ENCODE measurements at regions not wholly inside any gene's neighbourhood (a gene's known extent, or its start where the extent isn't known, plus 50 kb on each side); places are given as distances from the start of the nearest gene placed in this dataset.
A peak's percentile ranks its signal among the peaks of the same experiment; 100 is the strongest.
"Not testable (repeated sequence)": the region's sequence is repeated elsewhere in the genome, so short reads cannot be mapped to it uniquely, and the experiment has no call there.

DNA sequence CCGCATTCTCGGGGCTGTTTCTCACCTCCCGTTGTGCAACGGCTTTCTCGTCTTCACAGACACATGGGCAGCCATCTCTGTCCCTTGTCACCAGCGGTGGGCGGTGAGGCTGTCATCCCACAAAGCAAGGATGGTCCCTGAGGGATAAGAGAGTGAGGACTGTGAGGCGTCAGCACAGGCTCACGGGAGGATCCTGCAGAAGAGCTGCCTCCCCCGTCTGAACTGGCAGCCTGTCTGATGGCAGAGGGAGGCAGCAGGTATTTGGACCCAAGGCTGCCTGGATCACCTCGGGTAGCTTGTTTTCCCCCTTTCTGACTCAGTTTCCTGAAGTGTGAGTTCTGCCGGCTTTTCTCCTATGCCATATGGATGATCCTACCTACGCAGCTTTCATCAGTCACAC is 208.8 kb downstream of the LAT start:
- H3K4me3 ChIP-seq (ENCODE audit: insufficient read depth, low read depth, low read length); H3K56ac ChIP-seq (ENCODE audit: extremely low read depth, insufficient read depth, low read length); H3K4me2 ChIP-seq (ENCODE audit: low read depth, low read length); DNase-seq; dilution Hi-C loops (cut with HindIII; ENCODE audit: low sequenced_read_pairs, unreplicated experiment); H3K9me3 ChIP-seq (ENCODE audit: control insufficient read depth, insufficient read depth, low read length); CTCF ChIA-PET; H2AK9ac ChIP-seq (replicated peaks; ENCODE audit: low read depth, low read length, poor library complexity); H4K20me1 ChIP-seq (ENCODE audit: insufficient read depth, low read length); ATAC-seq (ENCODE audit: low read depth); H2AFZ ChIP-seq (replicated peaks; ENCODE audit: low read length, poor library complexity); H3K27me3 ChIP-seq (ENCODE audit: control insufficient read depth, insufficient read depth, low read length); BruUV-seq (replicated peaks); H3K36me3 ChIP-seq (ENCODE audit: control insufficient read depth, insufficient read depth, low read length); in situ Hi-C loops (cut with MboI; ENCODE audit: low sequenced_read_pairs); H3K9ac ChIP-seq (ENCODE audit: low read depth, low read length); POLR2A ChIA-PET (ENCODE audit: unreplicated experiment); H3K23ac ChIP-seq (ENCODE audit: low read depth, low read length); intact Hi-C loops (cut with micrococcal nuclease): not testable (repeated sequence)
- Histone ChIP-seq H2BK5ac (ENCODE audit: low read depth, low read length, poor library complexity, severe bottlenecking) (peak overlapping the region; percentile 78), H2BK20ac (ENCODE audit: low read depth, low read length) (peak overlapping the region; percentile 88), H3K4me1 (ENCODE audit: control insufficient read depth, insufficient read depth, low read length) (peaks cover 14% of the 10 kb centered on the region), H4K8ac (ENCODE audit: low read depth in 2 of 2, low read length in 2 of 2) (peak overlapping the region; percentile 56 to 81; a peak in 2 of 4 replicates), H2BK120ac (ENCODE audit: low read depth, low read length) (peak overlapping the region; percentile 89), H3K18ac (ENCODE audit: low read depth, low read length) (peak overlapping the region; percentile 97), H3K27ac (ENCODE audit: insufficient read depth, low read length) (peak overlapping the region; percentile 99), H2AK5ac (ENCODE audit: low read depth, low read length) (peak overlapping the region; percentile 96), H3K9me1 (ENCODE audit: insufficient read depth, low read length) (peaks cover 22% of the 10 kb centered on the region), H2BK15ac (ENCODE audit: low read depth, low read length) (peak overlapping the region; percentile 79; the same call in 1 of the 3 replicates), H4K91ac (ENCODE audit: insufficient read depth, low read depth, low read length) (peak overlapping the region; percentile 95), H3K4ac (ENCODE audit: low read depth, low read length) (peak overlapping the region; percentile 95), H3K79me1 (ENCODE audit: low read depth in 1 of 2, low read length in 2 of 2) (peaks cover 3 to 16% of the 10 kb centered on the region in 2 experiments; a peak in 3 of 4 replicates), H3K14ac (replicated peaks; ENCODE audit: low read depth, low read length) (peak overlapping the region; percentile 83), H4K5ac (ENCODE audit: low read depth, low read length) (peak overlapping the region; percentile 99)
- WGBS, 2 experiments (ENCODE audit: extremely low coverage in 2 of 2, insufficient read length in 1 of 2) = 86% methylated on average over 4 of the region's 13 CpGs; no CpG with 5 or more reads in 1 of the 2 experiments

DNA sequence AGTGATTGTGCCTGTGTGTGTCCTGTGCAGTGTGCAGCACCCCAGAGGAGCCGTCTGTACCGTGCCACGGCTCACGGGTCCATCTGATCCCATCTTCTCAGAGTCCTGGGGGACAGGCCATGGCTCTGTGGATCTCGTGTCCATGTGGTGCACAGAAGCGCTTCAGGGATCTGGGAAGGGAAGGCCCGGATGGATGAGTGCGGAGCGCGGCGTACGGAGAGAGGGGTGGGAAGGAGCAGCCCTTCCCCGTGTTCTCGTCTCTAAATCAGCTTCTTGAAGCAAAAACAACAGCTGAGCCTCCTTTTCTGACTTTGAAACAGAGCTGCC is 208.4 kb downstream of the LAT start:
- peak overlapping the region; percentile 83; the same call in 1 of the 2 replicates for H3K14ac ChIP-seq (replicated peaks; ENCODE audit: low read depth, low read length)
- H3K9me3 ChIP-seq (ENCODE audit: control insufficient read depth, insufficient read depth, low read length); H2AFZ ChIP-seq (replicated peaks; ENCODE audit: low read length, poor library complexity); H3K4me2 ChIP-seq (ENCODE audit: low read depth, low read length); BruUV-seq (replicated peaks); DNase-seq; H3K27me3 ChIP-seq (ENCODE audit: control insufficient read depth, insufficient read depth, low read length); H3K4me3 ChIP-seq (ENCODE audit: insufficient read depth, low read depth, low read length); H4K20me1 ChIP-seq (ENCODE audit: insufficient read depth, low read length); H3K36me3 ChIP-seq (ENCODE audit: control insufficient read depth, insufficient read depth, low read length); H3K56ac ChIP-seq (ENCODE audit: extremely low read depth, insufficient read depth, low read length); H3K9ac ChIP-seq (ENCODE audit: low read depth, low read length); ATAC-seq (ENCODE audit: low read depth); intact Hi-C loops (cut with micrococcal nuclease); CTCF ChIA-PET; POLR2A ChIA-PET (ENCODE audit: unreplicated experiment); H2BK5ac ChIP-seq (ENCODE audit: low read depth, low read length, poor library complexity, severe bottlenecking); dilution Hi-C loops (cut with HindIII; ENCODE audit: low sequenced_read_pairs, unreplicated experiment); H3K23ac ChIP-seq (ENCODE audit: low read depth, low read length); in situ Hi-C loops (cut with MboI; ENCODE audit: low sequenced_read_pairs); H2AK9ac ChIP-seq (replicated peaks; ENCODE audit: low read depth, low read length, poor library complexity): not testable (repeated sequence)
- H4K91ac ChIP-seq (ENCODE audit: insufficient read depth, low read depth, low read length) = peak overlapping the region; percentile 50
- peaks cover 11% of the 10 kb centered on the region for H3K4me1 ChIP-seq (ENCODE audit: control insufficient read depth, insufficient read depth, low read length)
- H3K18ac ChIP-seq (ENCODE audit: low read depth, low read length) = peak overlapping the region; percentile 65; the same call in 1 of the 2 replicates
- H2BK15ac ChIP-seq (ENCODE audit: low read depth, low read length) = peak overlapping the region; percentile 79; the same call in 2 of the 3 replicates
- WGBS, 2 experiments (ENCODE audit: extremely low coverage in 2 of 2, insufficient read length in 1 of 2) = 100% methylated on average over 4 of the region's 14 CpGs; no CpG with 5 or more reads in 1 of the 2 experiments
- peak overlapping the region; percentile 95 for H3K4ac ChIP-seq (ENCODE audit: low read depth, low read length)
- peak overlapping the region in 1 of 2 experiments; percentile 91; a peak in 2 of 4 replicates for H4K8ac ChIP-seq (ENCODE audit: low read depth in 2 of 2, low read length in 2 of 2)
- H3K27ac ChIP-seq (ENCODE audit: insufficient read depth, low read length) = peak overlapping the region; percentile 57; the same call in 1 of the 2 replicates
- peak overlapping the region; percentile 89 for H2BK120ac ChIP-seq (ENCODE audit: low read depth, low read length)
- peaks cover 3 to 11% of the 10 kb centered on the region in 2 experiments; a peak in 3 of 4 replicates for H3K79me1 ChIP-seq (ENCODE audit: low read depth in 1 of 2, low read length in 2 of 2)
- H3K9me1 ChIP-seq (ENCODE audit: insufficient read depth, low read length) = peaks cover 19% of the 10 kb centered on the region; the same call in 1 of the 2 replicates
- H2AK5ac ChIP-seq (ENCODE audit: low read depth, low read length) = peak overlapping the region; percentile 96
- peak overlapping the region; percentile 13 for H4K5ac ChIP-seq (ENCODE audit: low read depth, low read length)
- H2BK20ac ChIP-seq (ENCODE audit: low read depth, low read length) = peak overlapping the region; percentile 56; the same call in 1 of the 2 replicates

Measured in IMR-90 (cell line).